Aorta (tissue), 5 donors: ENCODE measurements at regions not wholly inside any gene's neighbourhood (a gene's known extent, or its start where the extent isn't known, plus 50 kb on each side); places are given as distances from the start of the nearest gene placed in this dataset.
"Not testable (repeated sequence)": the region's sequence is repeated elsewhere in the genome, so short reads cannot be mapped to it uniquely, and the experiment has no call there.

Experiments used
- ATAC-seq: fragments of 200-7000 bp; cut with Tn5 transposase; one replicate; pipeline ENCODE4 v1.9.1; 2022; ENCODE audit warnings: moderate library complexity; ENCODE audit not compliant: low FRiP score
- DNase-seq, 2 donors: peaks; one replicate each; pipeline ENCODE4 v3.0.0-alpha.2; 2020
- H3K27ac ChIP-seq, 2 donors: one replicate each; pipeline ENCODE4 v1.5.1; 2013; ENCODE audit warnings: low read length in 2 of 2, mild to moderate bottlenecking in 2 of 2, moderate library complexity in 2 of 2, control low read depth in 1 of 2, inconsistent platforms in 1 of 2, low read depth in 1 of 2
- H3K27me3 ChIP-seq, 2 donors: one replicate each; pipeline ENCODE4 v1.6.1; 2013; ENCODE audit warnings: control low read depth in 1 of 2, low read length in 1 of 2, mild to moderate bottlenecking in 1 of 2, moderate library complexity in 1 of 2; ENCODE audit not compliant: insufficient read depth in 2 of 2, control insufficient read depth in 1 of 2
- H3K36me3 ChIP-seq, 2 donors: one replicate each; pipeline ENCODE4 v1.6.1; 2013; ENCODE audit warnings: control low read depth in 1 of 2, low read length in 1 of 2, mild to moderate bottlenecking in 1 of 2; ENCODE audit not compliant: insufficient read depth in 2 of 2, control insufficient read depth in 1 of 2
- H3K4me1 ChIP-seq, 2 donors: one replicate each; pipeline ENCODE4 v1.6.1; 2013; ENCODE audit warnings: low read length in 2 of 2, control low read depth in 1 of 2, mild to moderate bottlenecking in 1 of 2, moderate library complexity in 1 of 2; ENCODE audit not compliant: insufficient read depth in 2 of 2, control insufficient read depth in 1 of 2
- H3K4me3 ChIP-seq, 2 donors: one replicate each; pipeline ENCODE4 v1.5.1; 2013; ENCODE audit warnings: low read length in 2 of 2, control low read depth in 1 of 2, mild to moderate bottlenecking in 1 of 2
- H3K9me3 ChIP-seq: one replicate; pipeline ENCODE4 v1.6.1; 2013; ENCODE audit warnings: mild to moderate bottlenecking, low read length; ENCODE audit not compliant: control insufficient read depth
- WGBS, 2 donors: extraction: QIAGEN DNeasy Blood & Tissue Kit; methylation state at CpG; one replicate each; pipeline ENCODE4 v1.1.7; 2013; 5-methylcytosine and 5-hydroxymethylcytosine counted together
- intact Hi-C, 2 donors: fragments of 100-400 bp; cut with DNase I; formaldehyde crosslinking; loops; one replicate each; pipeline versions ENCODE4 v1.14.2 to v1.15.0; 2022
- donor health status: healthy with polysubstance abuse.
- donor health status: Bipolar disorder and iron deficiency.
- donor health status: DM: no; HTN: no; CAD: no.
- donor health status: DM: no; HTN: no; CAD: no.
- donor health status: DM: yes; HTN: yes; CAD: no.

- no peak overlapping the region for H3K27ac ChIP-seq
- H3K4me3 ChIP-seq = no peak overlapping the region
- H3K27me3 ChIP-seq = no peaks in the 10 kb centered on the region
- DNase-seq (no peak), ATAC-seq (no peak)
- intact Hi-C loops = no loop called here
- 40 to 48% methylated on average over 1 of the region's 1 CpG for WGBS, 2 donors
- no peaks in the 10 kb centered on the region for H3K4me1 ChIP-seq
- H3K9me3 ChIP-seq = no peaks in the 10 kb centered on the region
- H3K36me3 ChIP-seq = no peaks in the 10 kb centered on the region
These were observed 1225.2 kb upstream of the CELF4 start for GRCh38 chr18:38790786-38791185.

- Histone ChIP-seq H3K4me3 (no peak overlapping the region), H3K4me1 (no peaks in the 10 kb centered on the region), H3K27ac (no peak overlapping the region), H3K9me3 (no peaks in the 10 kb centered on the region), H3K36me3 (no peaks in the 10 kb centered on the region), H3K27me3 (no peaks in the 10 kb centered on the region)
- WGBS, 2 donors = 48 to 49% methylated on average over 1 of the region's 1 CpG
- intact Hi-C loops = no loop called here
- ATAC-seq = no peak
- no peak for DNase-seq
These were observed 1224.7 kb upstream of the CELF4 start for GRCh38 chr18:38790303-38790702.

GRCh38 chr18:38789141-38789540 lies 1223.5 kb upstream of the CELF4 start:
- no peak for ATAC-seq
- no peak overlapping the region for H3K27ac ChIP-seq
- no peaks in the 10 kb centered on the region for H3K27me3 ChIP-seq
- H3K36me3 ChIP-seq = no peaks in the 10 kb centered on the region
- no peaks in the 10 kb centered on the region for H3K9me3 ChIP-seq
- H3K4me1 ChIP-seq = no peaks in the 10 kb centered on the region
- WGBS, 2 donors = 0 to 2% methylated on average over 1 of the region's 1 CpG
- intact Hi-C loops = no loop called here
- DNase-seq = no peak
- no peak overlapping the region for H3K4me3 ChIP-seq

GRCh38 chr18:38786906-38787305 lies 1221.3 kb upstream of the CELF4 start:
- Histone ChIP-seq H3K27me3 (no peaks in the 10 kb centered on the region), H3K4me3 (no peak overlapping the region), H3K27ac (no peak overlapping the region), H3K9me3 (peaks cover 1% of the 10 kb centered on the region), H3K4me1 (no peaks in the 10 kb centered on the region), H3K36me3 (no peaks in the 10 kb centered on the region)
- ATAC-seq = no peak
- 86 to 92% methylated on average over 1 of the region's 1 CpG for WGBS, 2 donors
- intact Hi-C loops = no loop called here
- DNase-seq = no peak

GRCh38 chr18:38771620-38772019 lies 1206.0 kb upstream of the CELF4 start:
- WGBS, 2 donors = 88 to 100% methylated on average over 1 of the region's 1 CpG
- H3K27ac ChIP-seq, H3K4me3 ChIP-seq, DNase-seq, ATAC-seq, H3K27me3 ChIP-seq, H3K9me3 ChIP-seq, intact Hi-C loops, H3K36me3 ChIP-seq, H3K4me1 ChIP-seq: not testable (repeated sequence)

GRCh38 chr18:38768504-38768903 lies 1202.9 kb upstream of the CELF4 start:
- Histone ChIP-seq H3K27ac (no peak overlapping the region), H3K4me3 (no peak overlapping the region), H3K36me3 (no peaks in the 10 kb centered on the region), H3K27me3 (no peaks in the 10 kb centered on the region), H3K9me3 (no peaks in the 10 kb centered on the region), H3K4me1 (no peaks in the 10 kb centered on the region)
- no peak for DNase-seq
- 91 to 93% methylated on average over 1 of the region's 1 CpG for whole genome bisulfite sequencing, 2 donors
- intact Hi-C loops = no loop called here
- ATAC-seq = no peak

GRCh38 chr18:38759457-38759856 lies 1193.9 kb upstream of the CELF4 start:
- H3K9me3 ChIP-seq = no peaks in the 10 kb centered on the region
- no peaks in the 10 kb centered on the region for H3K27me3 ChIP-seq
- no peak for DNase-seq
- 78 to 84% methylated on average over 1 of the region's 1 CpG for WGBS, 2 donors
- no peak for ATAC-seq
- intact Hi-C loops = no loop called here
- no peak overlapping the region for H3K27ac ChIP-seq
- H3K36me3 ChIP-seq = no peaks in the 10 kb centered on the region
- H3K4me1 ChIP-seq = no peaks in the 10 kb centered on the region
- no peak overlapping the region for H3K4me3 ChIP-seq

GRCh38 chr18:38756436-38756835 lies 1190.8 kb upstream of the CELF4 start:
- Histone ChIP-seq H3K4me1 (no peaks in the 10 kb centered on the region), H3K27me3 (no peaks in the 10 kb centered on the region), H3K27ac (no peak overlapping the region), H3K4me3 (no peak overlapping the region), H3K9me3 (peaks cover 1% of the 10 kb centered on the region), H3K36me3 (no peaks in the 10 kb centered on the region)
- WGBS, 2 donors = 87 to 92% methylated on average over 2 of the region's 2 CpGs
- intact Hi-C loops = no loop called here
- ATAC-seq (no peak), DNase-seq (no peak)

- Histone ChIP-seq H3K4me1 (no peaks in the 10 kb centered on the region), H3K36me3 (no peaks in the 10 kb centered on the region), H3K27me3 (no peaks in the 10 kb centered on the region), H3K27ac (no peak overlapping the region), H3K4me3 (no peak overlapping the region), H3K9me3 (peaks cover 1% of the 10 kb centered on the region)
- 38 to 58% methylated on average over 1 of the region's 1 CpG for WGBS, 2 donors
- ATAC-seq = no peak
- DNase-seq = no peak
- intact Hi-C loops = no loop called here
These were observed 1186.8 kb upstream of the CELF4 start for GRCh38 chr18:38752430-38752829.
